Endodermal cell (in vitro differentiated cells): ENCODE measurements at regions not wholly inside any gene's neighbourhood (a gene's known extent, or its start where the extent isn't known, plus 50 kb on each side); places are given as distances from the start of the nearest gene placed in this dataset.

ENCODE experiments used
- DNase-seq: peaks from one replicate; pipeline ENCODE4 v3.0.0-alpha.2; 2017
- H3K27ac ChIP-seq: 2 replicates; pipeline ENCODE4 v1.5.1; 2013; ENCODE audit warnings: mild to moderate bottlenecking, low read depth, low read length, moderate library complexity
- H3K27me3 ChIP-seq: 2 replicates; pipeline ENCODE4 v1.6.1; 2013; ENCODE audit warnings: mild to moderate bottlenecking, low read length, moderate library complexity; ENCODE audit not compliant: insufficient read depth, control insufficient read depth, poor library complexity, severe bottlenecking
- H3K36me3 ChIP-seq: 2 replicates; pipeline ENCODE4 v1.7.0; 2013; ENCODE audit warnings: mild to moderate bottlenecking, low read length, moderate library complexity; ENCODE audit not compliant: control insufficient read depth, insufficient read depth
- H3K4me1 ChIP-seq: one replicate; pipeline ENCODE4 v1.7.0; 2013; ENCODE audit warnings: low read length; ENCODE audit not compliant: control insufficient read depth, insufficient read depth
- H3K4me3 ChIP-seq: 2 replicates; pipeline ENCODE4 v1.5.1; 2013; ENCODE audit warnings: mild to moderate bottlenecking, low read length, moderate library complexity
- H3K9ac ChIP-seq: 2 replicates; pipeline ENCODE4 v1.6.1; 2013; ENCODE audit warnings: mild to moderate bottlenecking, low read length, moderate library complexity; ENCODE audit not compliant: poor library complexity, severe bottlenecking; ENCODE audit errors: extremely low read depth
- H3K9me3 ChIP-seq: 2 replicates; pipeline ENCODE4 v1.6.1; 2013; ENCODE audit warnings: mild to moderate bottlenecking, low read length, moderate library complexity; ENCODE audit not compliant: control insufficient read depth
- H3K27ac Mint-ChIP-seq: 2 replicates; pipeline ENCODE4 v1.8.0; 2020; ENCODE audit warnings: mixed read lengths
- H3K27me3 Mint-ChIP-seq: 2 replicates; pipeline ENCODE4 v1.8.0; 2021; ENCODE audit warnings: mild to moderate bottlenecking, mixed read lengths; ENCODE audit not compliant: insufficient read depth
- H3K36me3 Mint-ChIP-seq: 2 replicates; pipeline ENCODE4 v1.8.0; 2020; ENCODE audit warnings: low read depth, mixed read lengths
- H3K4me1 Mint-ChIP-seq: 2 replicates; pipeline ENCODE4 v1.8.0; 2020; ENCODE audit warnings: mixed read lengths
- H3K4me3 Mint-ChIP-seq: 2 replicates; pipeline ENCODE4 v1.8.0; 2020; ENCODE audit warnings: mild to moderate bottlenecking, moderate library complexity, mixed read lengths
- H3K9me3 Mint-ChIP-seq: 2 replicates; pipeline ENCODE4 v1.8.0; 2020; ENCODE audit warnings: mild to moderate bottlenecking, mixed read lengths
- WGBS, 2 experiments: methylation state at CpG; one replicate each; pipeline versions ENCODE4 v1.1.5 to v1.1.7; 2013; ENCODE audit warnings: missing lambda C conversion rate in 2 of 2, mixed read lengths in 1 of 2; ENCODE audit not compliant: insufficient coverage in 1 of 2, insufficient read length in 1 of 2; 5-methylcytosine and 5-hydroxymethylcytosine counted together
- TF ChIP-seq, protein P1 (sequence below): fragments of 200-600 bp; sonication (generic); conservative IDR thresholded peaks from 2 replicates; pipeline ENCODE4 v1.5.0; 2021; ENCODE audit warnings: antibody characterized with exemption, mild to moderate bottlenecking

GRCh38 chr2:186947516-186947915 lies 98.5 kb upstream of the ZSWIM2 start:
- no peaks in the 10 kb centered on the region for H3K36me3 Mint-ChIP-seq
- H3K36me3 ChIP-seq, result no peaks in the 10 kb centered on the region
- 94% methylated on average over 2 of the region's 2 CpGs for WGBS, 2 experiments
- H3K27ac Mint-ChIP-seq, result no peak overlapping the region
- H3K4me1 Mint-ChIP-seq, result no peaks in the 10 kb centered on the region
- H3K4me1 ChIP-seq, result no peaks in the 10 kb centered on the region
- H3K27me3 Mint-ChIP-seq, result no peaks in the 10 kb centered on the region
- H3K9me3 Mint-ChIP-seq, result no peaks in the 10 kb centered on the region
- no peak overlapping the region for H3K4me3 Mint-ChIP-seq
- H3K27me3 ChIP-seq, result no peaks in the 10 kb centered on the region
- no peak for DNase-seq
- TF ChIP-seq, protein P1, sequence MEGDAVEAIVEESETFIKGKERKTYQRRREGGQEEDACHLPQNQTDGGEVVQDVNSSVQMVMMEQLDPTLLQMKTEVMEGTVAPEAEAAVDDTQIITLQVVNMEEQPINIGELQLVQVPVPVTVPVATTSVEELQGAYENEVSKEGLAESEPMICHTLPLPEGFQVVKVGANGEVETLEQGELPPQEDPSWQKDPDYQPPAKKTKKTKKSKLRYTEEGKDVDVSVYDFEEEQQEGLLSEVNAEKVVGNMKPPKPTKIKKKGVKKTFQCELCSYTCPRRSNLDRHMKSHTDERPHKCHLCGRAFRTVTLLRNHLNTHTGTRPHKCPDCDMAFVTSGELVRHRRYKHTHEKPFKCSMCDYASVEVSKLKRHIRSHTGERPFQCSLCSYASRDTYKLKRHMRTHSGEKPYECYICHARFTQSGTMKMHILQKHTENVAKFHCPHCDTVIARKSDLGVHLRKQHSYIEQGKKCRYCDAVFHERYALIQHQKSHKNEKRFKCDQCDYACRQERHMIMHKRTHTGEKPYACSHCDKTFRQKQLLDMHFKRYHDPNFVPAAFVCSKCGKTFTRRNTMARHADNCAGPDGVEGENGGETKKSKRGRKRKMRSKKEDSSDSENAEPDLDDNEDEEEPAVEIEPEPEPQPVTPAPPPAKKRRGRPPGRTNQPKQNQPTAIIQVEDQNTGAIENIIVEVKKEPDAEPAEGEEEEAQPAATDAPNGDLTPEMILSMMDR, result no peak
- no peak overlapping the region for H3K27ac ChIP-seq
- H3K9me3 ChIP-seq, result no peaks in the 10 kb centered on the region
- no peak overlapping the region for H3K9ac ChIP-seq
- no peak overlapping the region for H3K4me3 ChIP-seq

GRCh38 chr2:186946896-186947467 lies 98.0 kb upstream of the ZSWIM2 start:
- H3K9ac ChIP-seq, result no peak overlapping the region
- H3K27me3 Mint-ChIP-seq, result no peaks in the 10 kb centered on the region
- WGBS, 2 experiments, result 89% methylated on average over 2 of the region's 2 CpGs; no CpG with 5 or more reads in 1 of the 2 experiments

DNA sequence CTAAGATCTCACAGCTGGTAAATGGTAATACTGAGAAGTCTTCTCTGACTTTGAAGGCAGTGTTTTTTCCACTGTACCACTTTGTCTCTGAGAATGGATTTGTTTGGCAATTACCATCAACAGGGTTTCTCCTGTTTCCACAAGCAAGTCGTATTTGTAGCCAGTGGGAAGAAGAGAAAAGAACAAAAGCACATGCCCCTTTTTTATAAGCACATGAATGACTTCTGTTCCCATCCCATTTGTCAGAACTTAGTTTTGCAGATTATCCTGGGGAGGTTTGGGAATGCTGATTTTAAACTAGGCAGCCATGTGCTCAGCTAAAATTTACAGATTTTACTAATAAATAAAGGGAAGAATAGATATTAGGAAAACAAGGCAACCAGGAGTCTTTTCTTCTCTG lies 92.9 kb upstream of the ZSWIM2 start:
- H3K27me3 Mint-ChIP-seq, result no peaks in the 10 kb centered on the region
- Histone ChIP-seq H3K4me3 (no peak overlapping the region), H3K36me3 (no peaks in the 10 kb centered on the region), H3K9ac (no peak overlapping the region), H3K27ac (no peak overlapping the region), H3K4me1 (no peaks in the 10 kb centered on the region), H3K9me3 (no peaks in the 10 kb centered on the region), H3K27me3 (no peaks in the 10 kb centered on the region)
- no peaks in the 10 kb centered on the region for H3K9me3 Mint-ChIP-seq
- no peak overlapping the region for H3K27ac Mint-ChIP-seq
- no peaks in the 10 kb centered on the region for H3K36me3 Mint-ChIP-seq
- no peaks in the 10 kb centered on the region for H3K4me1 Mint-ChIP-seq
- TF ChIP-seq, protein P1, result no peak
- no peak overlapping the region for H3K4me3 Mint-ChIP-seq
- WGBS, 2 experiments, result 71 to 88% methylated on average over 1 of the region's 1 CpG
- no peak for DNase-seq

More at GRCh38 chr2:186946896-186947467, 98.0 kb upstream of the ZSWIM2 start:
- Mint-ChIP-seq H3K9me3 (no peaks in the 10 kb centered on the region), H3K27ac (no peak overlapping the region), H3K4me3 (no peak overlapping the region), H3K36me3 (no peaks in the 10 kb centered on the region), H3K4me1 (no peaks in the 10 kb centered on the region)
- no peak for DNase-seq
- TF ChIP-seq, protein P1, result no peak
- Histone ChIP-seq H3K27me3 (no peaks in the 10 kb centered on the region), H3K9me3 (no peaks in the 10 kb centered on the region), H3K36me3 (no peaks in the 10 kb centered on the region), H3K4me3 (no peak overlapping the region), H3K27ac (no peak overlapping the region), H3K4me1 (no peaks in the 10 kb centered on the region)
